ENCODE measurements at regions not wholly inside any gene's neighbourhood (a gene's known extent, or its start where the extent isn't known, plus 50 kb on each side); places are given as distances from the start of the nearest gene placed in this dataset.

GRCh38 chr12:115094163-115094816 is 410.3 kb upstream of the TBX3 start:
- DNase-seq (ENCODE audit: low read depth), result no peak
- no peak for TF ChIP-seq CTCF (IDR thresholded peaks at IDR 0.05; ENCODE audit: insufficient read depth, low read length, poor library complexity, severe bottlenecking)
- no peaks in the 10 kb centered on the region for H3K27me3 ChIP-seq (ENCODE audit: control insufficient read depth, insufficient read depth, low read length)
- no peak overlapping the region for H3K4me3 ChIP-seq (ENCODE audit: low read depth, low read length)
- no peaks in the 10 kb centered on the region for H3K36me3 ChIP-seq (ENCODE audit: control insufficient read depth, insufficient read depth, low read length)

- no peak for DNase-seq (ENCODE audit: low read depth)
- no peaks in the 10 kb centered on the region for H3K27me3 ChIP-seq (ENCODE audit: control insufficient read depth, insufficient read depth, low read length)
- no peaks in the 10 kb centered on the region for H3K36me3 ChIP-seq (ENCODE audit: control insufficient read depth, insufficient read depth, low read length)
- no peak for TF ChIP-seq CTCF (IDR thresholded peaks at IDR 0.05; ENCODE audit: insufficient read depth, low read length, poor library complexity, severe bottlenecking)
- no peak overlapping the region for H3K4me3 ChIP-seq (ENCODE audit: low read depth, low read length)
Measured at GRCh38 chr12:115093261-115093660, 409.3 kb upstream of the TBX3 start.

- H3K4me3 ChIP-seq (ENCODE audit: low read depth, low read length), result no peak overlapping the region
- TF ChIP-seq CTCF (IDR thresholded peaks at IDR 0.05; ENCODE audit: insufficient read depth, low read length, poor library complexity, severe bottlenecking), result no peak
- H3K36me3 ChIP-seq (ENCODE audit: control insufficient read depth, insufficient read depth, low read length), result no peaks in the 10 kb centered on the region
- no peak for DNase-seq (ENCODE audit: low read depth)
- no peaks in the 10 kb centered on the region for H3K27me3 ChIP-seq (ENCODE audit: control insufficient read depth, insufficient read depth, low read length)
Measured at GRCh38 chr12:115090783-115091182, 406.8 kb upstream of the TBX3 start.

- no peak overlapping the region for H3K4me3 ChIP-seq (ENCODE audit: low read depth, low read length)
- H3K36me3 ChIP-seq (ENCODE audit: control insufficient read depth, insufficient read depth, low read length), result no peaks in the 10 kb centered on the region
- no peak for DNase-seq (ENCODE audit: low read depth)
- H3K27me3 ChIP-seq (ENCODE audit: control insufficient read depth, insufficient read depth, low read length), result no peaks in the 10 kb centered on the region
- TF ChIP-seq CTCF (IDR thresholded peaks at IDR 0.05; ENCODE audit: insufficient read depth, low read length, poor library complexity, severe bottlenecking), result no peak
Measured at GRCh38 chr12:115088995-115089841, 405.2 kb upstream of the TBX3 start.

- Histone ChIP-seq H3K36me3 (ENCODE audit: control insufficient read depth, insufficient read depth, low read length) (no peaks in the 10 kb centered on the region), H3K27me3 (ENCODE audit: control insufficient read depth, insufficient read depth, low read length) (no peaks in the 10 kb centered on the region), H3K4me3 (ENCODE audit: low read depth, low read length) (no peak overlapping the region)
- DNase-seq (ENCODE audit: low read depth), result no peak
- TF ChIP-seq CTCF (IDR thresholded peaks at IDR 0.05; ENCODE audit: insufficient read depth, low read length, poor library complexity, severe bottlenecking), result no peak
Measured at GRCh38 chr12:115088328-115088994, 404.5 kb upstream of the TBX3 start.

Data from kidney epithelial cell (primary cell).